Muscle of back (tissue), 3 donors: ENCODE measurements at regions not wholly inside any gene's neighbourhood (a gene's known extent, or its start where the extent isn't known, plus 50 kb on each side); places are given as distances from the start of the nearest gene placed in this dataset.

Source experiments
- DNase-seq, 3 donors: peaks; one replicate each; pipeline versions ENCODE4 v3.0.0 to v3.0.0-alpha.2; 2013

DNA sequence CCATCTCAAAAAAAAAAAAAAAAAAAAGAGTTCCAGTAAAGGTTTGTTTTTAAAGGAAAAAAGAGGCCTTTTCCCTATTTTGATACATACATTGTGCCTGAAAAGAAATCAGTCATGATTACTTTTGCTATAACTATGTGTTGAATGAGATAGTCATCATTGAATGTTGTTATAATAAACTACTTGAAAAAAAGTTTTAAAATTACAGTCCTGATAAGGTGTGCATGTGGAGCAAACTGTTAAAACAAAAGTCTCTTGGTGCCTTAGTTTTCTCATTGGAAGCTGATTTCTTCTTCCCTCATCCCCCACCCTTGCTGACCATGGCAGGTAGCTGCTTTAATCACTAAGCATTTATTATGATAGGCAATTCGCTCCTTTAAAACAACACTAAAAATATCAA is 172.3 kb upstream of the TBCA start:
- no peak for DNase-seq

DNA sequence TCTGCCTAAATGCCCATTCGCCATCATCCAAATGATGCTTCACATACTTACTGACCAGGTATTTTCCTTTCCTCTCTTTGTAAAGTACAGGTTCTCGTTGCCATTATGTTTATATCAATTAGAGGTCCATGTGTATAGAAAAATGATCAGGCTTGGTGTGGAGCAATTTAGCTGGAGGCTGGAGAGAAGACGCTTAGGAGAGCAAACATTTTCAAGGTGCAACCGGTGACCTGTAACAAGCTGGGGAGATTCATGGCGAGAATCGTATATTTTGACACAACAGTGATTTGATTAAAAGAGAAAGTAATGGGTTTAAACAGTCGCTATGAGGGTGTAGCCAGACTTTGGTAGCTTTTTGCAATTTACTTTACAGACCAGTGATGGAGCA is 170.9 kb upstream of the TBCA start:
- no peak for DNase-seq

DNA sequence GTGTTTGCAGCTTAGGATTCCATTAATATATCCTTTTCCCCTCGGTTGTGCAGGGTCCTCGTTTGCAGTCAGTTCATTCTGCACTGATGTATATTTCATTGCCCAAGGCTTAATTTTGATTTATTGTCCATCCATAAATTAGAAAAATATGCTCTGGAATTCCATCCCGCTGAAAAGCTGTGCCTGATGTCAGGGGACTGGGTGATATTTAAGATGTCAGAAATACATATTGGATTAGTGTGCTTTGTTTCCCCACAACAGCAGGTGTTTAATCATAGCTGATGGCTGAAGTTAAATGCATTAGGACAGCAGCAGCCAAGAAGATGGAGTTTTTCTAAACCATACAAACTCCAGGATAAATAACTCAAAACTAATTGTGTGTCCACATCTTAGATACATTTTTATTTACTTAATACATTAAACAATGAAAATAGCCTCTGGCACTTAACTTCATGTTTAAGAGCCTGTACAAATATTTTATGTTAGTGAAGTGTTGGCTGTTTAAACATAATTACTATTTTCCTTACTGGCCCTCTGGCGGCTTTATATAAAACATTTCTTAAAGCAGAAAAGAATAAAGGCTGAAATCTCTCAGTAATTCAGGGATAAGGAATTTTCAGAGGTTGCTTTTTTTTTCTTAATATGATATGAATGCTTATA is 170.4 kb upstream of the TBCA start:
- DNase-seq = no peak

DNA sequence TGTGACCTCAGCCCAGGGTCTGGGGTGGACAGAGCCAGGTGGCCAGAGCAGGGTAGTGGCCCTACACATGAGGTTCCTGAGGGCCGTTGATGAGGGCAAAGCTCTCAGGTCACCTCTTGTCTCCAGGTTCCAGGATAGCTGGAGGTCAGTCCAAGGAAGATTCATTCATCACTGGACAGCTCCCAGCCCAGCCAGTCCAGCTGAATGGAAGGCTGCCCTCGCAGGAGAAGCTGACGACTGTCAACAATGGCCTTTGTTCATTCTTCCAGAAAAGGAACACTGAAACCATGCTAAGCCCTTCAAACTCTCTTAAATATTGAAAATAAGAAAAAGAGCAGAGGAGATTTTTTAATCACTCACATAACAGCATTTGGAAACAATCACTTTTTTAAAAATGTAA is 169.7 kb upstream of the TBCA start:
- no peak for DNase-seq

DNA sequence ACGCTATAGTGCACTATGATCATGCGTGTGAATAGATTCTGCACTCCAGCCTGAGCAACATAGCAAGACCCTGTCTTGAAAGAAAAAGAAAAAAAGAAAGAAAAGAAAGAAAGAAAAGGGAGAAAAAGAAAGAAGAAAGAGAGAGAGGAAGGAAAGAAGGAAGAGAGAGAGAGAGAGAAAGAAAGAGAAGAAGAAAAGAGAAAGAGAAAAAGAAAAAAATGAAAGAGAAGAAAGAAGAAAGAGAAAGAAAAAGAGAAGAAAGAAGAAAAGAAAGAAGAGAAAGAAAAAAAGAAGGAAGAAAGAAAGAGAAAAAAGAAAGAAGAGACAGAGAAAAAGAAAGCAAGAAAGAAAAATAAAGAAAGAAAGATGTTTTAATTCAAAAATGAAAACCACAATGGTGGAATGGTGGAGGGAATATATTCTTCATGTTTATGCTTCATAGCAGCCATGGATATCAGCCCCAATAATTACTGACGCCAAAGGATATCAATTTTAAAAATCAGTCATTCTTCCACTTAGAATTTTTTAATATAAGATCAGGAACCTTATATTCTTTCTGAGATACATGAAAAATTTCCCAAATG is 168.7 kb upstream of the TBCA start:
- DNase-seq = no peak

DNA sequence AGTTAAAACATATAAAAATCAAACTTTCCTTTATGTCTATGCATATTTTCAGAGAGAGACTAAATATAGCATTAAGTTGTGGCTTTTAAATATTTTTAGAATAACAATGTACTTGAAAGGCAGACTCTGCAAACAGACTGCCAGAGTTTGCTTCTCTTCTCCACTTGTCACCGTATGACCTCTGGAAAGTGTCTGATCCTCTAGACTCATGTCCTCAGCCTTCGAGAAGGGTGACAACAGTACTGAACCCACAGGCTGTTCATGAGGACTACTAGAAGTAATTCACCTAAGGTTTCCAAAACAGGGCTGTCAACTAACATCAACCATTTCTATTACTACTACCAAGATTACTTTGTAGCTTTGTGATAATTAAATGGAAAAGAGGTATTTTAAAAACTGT is 167.7 kb upstream of the TBCA start:
- DNase-seq = no peak

DNA sequence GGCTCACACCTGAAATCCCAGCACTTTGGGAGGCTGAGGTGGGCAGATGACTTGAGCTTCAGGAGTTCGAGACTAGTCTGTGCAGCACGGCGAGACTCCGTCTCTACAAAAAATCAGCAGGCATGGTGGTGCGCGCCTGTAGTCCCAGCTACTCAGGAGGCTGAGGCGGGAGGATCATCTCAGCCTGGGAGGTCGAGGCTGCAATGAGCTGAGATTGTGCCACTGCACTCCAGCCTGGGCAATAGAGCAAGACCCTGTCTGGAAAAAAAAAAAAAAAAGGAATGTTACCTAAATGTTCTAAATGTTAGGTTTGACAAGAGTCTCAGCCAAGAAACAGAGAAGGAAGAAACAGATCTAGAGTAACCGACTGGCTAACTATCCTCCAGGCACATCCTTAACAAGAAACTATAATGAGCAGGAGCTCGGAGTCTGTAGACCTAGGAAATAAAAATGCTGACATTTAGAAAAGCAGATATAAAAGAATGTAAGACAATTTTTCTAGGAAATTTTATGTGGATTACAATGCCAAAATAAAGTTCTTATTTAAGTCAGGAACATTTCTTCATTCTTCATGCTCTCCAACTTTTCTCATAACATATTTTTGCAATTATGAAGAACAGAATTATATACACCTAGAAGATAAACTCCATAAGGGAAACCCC is 166.6 kb upstream of the TBCA start:
- DNase-seq = no peak

DNA sequence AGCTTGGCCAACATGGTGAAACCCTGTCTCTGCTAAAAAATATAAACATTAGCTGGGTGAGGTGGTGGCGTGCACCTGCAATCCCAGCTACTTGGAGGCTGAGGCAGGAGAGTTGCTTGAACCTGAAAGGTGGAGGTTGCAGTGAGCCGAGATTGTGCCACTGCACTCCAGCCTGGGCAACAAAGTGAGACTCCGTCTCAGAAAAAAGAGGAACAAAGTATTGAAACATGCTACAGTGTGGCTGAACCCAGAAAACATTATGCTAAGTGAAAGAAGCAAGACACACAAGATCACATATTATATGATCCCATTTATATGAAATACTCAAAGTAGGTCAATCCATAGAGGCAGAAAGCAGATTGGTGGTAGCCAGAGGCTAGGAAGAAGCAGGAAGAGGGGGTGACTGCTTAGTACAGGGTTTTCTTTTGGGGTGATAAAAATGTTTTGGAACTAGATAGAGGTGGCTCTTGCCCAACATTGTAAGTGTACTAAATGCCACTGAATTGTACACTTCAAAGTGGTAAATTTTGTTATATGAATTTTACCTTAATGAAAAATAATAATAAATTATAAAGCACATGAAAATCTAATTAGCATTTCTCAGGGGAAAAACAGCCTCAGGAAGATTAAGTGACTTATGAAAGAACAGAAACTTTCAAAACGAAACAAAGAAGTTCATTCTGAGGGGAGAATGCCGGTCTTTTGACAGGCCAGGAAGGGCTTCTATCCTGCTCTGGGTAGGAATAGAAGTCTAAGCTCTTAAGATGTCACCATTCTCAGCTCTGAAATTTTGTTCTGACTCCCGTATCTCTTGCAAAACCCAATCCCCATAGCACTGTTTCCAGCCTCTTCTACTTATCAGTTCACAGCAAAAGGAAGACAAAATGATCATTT is 161.1 kb upstream of the TBCA start:
- DNase-seq = no peak

DNA sequence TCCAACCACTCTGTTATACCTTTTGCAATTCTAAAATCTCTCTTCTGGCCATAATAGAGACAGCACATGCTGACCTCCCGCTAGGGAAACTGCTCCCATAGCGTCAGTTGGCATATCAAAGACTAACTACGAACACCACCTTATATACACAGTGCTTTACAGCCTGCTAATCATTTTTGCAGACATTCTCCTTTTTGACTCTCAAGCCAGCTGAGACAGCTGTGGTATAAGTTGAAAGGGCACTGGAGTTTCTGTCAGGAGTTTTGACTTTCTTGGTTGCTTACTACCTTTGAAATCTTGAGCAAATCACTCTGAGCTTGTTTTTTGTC is 160.2 kb upstream of the TBCA start:
- no peak for DNase-seq

DNA sequence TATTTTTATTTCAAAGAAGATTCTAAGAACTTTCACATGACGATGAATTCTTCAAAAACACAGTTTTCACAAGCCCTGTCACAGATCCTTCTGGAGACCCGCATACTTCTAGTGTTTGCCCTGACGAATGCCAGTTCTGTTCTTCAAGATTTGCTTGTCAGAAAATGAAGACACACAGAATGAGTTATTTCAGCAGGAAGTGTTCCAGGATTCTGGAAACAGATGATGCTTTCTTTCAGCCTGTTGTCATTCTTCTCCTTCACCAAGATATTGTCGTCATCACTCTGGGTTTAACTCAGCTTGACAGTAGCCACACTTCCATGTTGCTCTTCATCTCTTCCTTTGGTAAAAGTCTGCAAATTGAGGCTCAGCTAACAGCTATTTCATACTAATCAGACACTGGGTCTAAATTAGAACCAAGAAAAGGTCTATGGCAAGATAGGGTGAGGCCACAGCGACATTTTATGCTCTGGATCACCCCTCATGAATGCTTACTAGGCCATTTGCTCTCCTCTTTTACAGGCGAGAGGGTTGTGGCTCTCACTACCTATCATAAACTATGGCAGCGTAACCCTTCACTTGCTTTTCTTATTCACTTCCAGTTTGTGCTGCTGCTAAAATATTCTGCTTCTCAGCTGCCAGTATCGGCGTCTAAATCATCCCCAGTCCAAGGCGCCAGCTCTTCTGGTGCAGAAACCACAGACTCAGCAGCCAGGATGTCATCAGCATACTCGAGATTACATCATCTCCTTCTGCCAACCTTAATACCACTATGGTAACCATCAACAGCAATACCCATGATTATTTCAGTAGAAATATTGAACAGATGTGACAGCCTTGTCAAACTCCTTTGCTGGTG is 159.6 kb upstream of the TBCA start:
- no peak for DNase-seq

DNA sequence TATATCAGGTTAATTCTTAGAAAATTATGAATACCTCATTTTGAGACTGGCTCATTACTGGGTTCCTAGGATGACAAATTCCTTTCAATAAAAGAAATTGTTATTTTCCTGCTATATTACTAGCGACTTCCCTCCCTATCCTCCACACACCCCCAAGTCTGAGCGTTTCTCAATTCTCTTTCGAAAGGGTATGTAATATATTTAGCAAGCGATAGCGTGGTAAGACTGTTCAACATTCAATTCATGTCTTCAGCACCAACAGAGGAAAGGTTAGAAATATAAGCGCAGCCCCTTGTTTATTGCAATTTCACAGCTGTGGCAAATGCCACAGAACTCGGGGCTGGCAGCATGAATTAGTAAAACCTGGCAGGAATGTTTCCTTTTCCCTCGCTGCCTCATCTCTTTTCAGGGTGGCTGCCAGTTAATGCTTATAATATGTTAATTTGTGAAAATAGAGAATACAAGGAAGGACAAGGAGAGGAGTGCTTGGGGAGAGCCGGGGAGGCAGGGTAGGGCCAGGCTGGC is 152.7 kb upstream of the TBCA start:
- no peak for DNase-seq

DNA sequence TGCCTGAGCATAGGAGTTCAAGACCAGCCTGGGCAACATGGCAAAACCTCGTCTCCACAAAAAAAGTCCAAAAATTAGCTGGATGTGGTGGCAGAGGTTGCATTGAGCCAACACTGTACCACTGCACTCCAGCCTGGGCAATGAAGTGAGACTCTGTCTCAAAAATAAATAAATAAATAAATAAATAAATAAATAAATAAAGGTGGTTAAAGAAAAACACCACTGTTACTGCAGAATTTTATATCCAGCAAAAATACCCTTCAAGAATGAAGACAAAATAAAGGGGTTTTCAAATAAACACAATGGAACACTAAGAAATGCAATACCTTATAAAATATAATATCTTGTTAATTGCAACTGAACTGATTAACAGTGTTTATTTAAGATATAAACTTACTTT is 150.2 kb upstream of the TBCA start:
- DNase-seq = no peak

DNA sequence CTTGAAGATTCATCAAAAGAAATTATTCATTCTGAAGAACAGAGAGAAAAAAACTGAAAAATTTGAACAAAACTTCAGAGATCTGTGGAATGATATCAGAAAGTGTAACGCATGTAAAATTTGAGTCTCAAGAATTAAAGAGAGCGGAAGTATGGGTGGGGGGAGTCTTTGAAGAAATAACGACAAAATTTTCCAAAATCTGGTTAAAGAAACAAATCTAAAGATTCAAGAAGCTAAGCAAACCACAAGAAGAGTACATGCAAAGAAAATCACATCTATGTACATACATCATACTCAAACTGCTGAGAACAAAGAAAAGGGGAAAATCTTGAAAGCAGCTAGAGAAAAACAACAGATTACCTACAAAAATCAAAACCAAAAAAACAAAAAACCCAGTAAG is 149.4 kb upstream of the TBCA start:
- DNase-seq = no peak

DNA sequence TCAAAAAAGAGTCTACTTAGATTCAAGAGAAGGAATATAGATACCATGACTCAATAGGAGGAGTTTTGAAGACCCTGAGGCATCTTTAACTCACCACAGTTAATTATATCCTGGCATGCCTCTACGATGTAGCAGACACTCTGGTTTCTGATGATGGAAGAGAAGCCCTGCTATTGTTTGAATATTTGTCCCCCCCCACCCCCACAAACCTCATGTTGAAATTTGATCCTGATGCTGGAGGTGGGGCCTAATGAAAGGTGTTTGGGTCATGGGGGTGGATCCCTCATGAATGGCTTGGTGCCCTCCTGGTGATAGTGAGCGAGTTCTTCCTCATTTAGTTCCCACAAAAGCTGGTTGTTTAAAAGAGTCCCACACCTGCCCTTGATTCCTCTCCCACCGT is 147.9 kb upstream of the TBCA start:
- DNase-seq = no peak

DNA sequence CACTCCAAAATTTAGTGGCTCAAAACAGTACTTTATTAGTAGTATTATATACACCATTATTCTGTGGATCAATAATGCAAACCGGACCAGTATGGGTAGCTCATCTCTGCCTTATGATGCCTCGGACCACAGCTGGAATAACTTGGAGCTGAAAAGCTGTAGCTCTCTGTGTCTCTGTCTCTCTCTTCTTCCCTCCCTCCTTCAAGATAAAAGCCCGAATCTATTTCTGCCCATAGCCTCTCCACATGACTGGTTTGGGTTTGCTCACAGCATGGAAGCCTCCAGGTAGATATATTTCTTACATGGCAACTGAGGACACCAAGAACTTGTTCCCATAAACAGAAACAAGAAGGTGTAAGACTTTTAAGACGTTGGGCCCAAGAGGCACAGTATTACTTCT is 147.5 kb upstream of the TBCA start:
- DNase-seq = no peak

DNA sequence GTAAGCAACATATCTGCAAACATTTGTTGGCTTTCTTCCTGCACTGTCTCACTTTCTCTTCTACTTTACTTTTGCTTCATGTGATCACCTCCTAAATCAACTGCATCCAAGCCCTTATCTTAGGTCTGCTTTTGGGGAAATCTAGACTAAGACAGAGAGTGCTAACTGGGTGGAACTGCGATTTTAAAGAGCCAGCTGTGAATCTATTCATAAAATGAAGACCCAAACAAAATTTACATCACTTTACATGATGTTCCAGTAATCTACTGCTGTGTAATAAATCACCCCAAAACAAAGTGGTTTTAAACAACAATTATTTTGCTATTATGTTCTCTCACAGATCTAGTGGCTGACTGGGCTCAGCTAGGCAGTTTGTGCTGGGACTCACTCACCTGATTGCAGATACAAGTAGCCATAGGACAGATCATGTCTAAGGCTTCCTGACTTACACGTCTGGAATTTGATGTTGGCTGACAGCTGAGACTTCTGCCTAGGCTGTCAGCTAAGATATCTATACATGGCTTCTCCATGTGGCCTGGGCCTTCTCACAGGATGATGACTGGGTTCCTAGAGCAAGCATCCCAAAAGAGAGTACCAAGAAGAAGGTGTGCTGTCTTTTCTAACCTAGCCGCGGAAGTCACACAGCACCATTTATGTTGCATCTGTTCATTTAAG is 145.1 kb upstream of the TBCA start:
- DNase-seq = peak in 1 of 3 donors; percentile 6

DNA sequence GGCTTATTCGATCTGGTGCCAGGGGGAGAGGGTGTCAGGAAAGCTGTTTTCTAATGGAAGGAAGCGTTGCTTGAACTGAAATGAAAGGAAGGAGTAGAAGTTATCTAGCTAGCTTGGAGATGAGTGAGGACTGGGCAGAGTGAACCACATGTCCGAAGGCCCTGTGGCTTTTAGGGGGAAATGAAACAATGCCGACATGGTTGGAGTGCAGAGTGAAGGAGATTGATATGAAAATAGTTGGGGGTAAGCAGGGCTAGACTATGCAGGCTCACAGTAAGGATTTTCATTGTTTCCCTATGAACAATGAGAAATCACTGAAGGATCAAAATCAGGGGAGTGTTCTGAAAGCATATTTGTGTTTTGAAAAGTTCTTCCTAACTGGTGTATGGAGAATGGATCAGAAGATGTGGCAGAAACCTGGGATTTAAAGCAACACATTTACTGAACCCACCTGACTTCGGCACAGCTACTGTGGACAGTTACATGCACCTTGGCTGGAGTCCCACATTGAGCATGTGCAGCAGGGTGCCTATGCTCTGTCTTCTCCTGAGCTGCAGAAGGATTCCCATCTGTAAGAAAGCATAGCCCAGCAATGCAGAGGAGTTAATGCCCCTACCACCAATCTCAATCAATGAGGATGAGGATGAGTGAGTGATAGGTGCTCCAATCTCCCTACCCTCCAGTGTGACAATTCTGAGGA is 144.4 kb upstream of the TBCA start:
- no peak for DNase-seq

DNA sequence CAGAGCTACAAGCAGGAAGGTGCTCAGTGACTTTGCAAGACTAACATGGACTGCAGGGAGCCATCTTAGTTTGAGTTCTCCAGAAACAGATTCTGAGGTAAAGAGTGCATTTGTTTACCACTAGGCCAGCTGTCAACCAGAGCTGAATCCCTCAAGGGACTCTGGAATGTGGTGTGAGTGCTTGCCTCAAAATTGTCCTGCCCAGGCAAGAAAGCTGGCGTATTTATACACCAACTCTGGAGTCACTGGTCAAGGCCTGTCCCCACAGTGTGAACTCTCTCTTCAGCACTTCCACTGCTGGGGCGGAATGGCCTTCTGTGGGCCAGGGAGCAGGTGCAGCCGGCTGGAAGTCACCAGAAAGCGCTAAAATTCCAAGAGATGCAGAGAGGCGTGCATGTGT is 139.2 kb upstream of the TBCA start:
- DNase-seq = no peak

DNA sequence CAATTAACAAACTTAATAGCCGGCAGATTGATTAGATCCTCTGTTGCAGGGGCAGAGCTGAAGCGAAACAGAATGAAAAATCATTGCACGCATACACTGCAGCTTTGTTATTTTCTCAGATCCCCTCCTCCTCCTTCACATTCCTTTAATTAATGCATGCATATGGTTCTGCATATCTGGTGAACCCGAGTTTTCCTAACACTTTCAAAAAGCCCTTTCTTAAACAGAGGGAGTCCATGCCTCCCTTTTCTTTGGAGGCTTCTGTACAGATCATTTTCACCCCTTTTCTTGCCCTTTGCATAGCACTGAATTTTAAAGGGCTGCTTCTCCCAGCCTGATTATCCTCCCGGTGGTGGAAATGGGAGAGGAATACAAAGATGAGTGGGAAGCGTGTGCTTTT is 136.6 kb upstream of the TBCA start:
- DNase-seq = no peak

DNA sequence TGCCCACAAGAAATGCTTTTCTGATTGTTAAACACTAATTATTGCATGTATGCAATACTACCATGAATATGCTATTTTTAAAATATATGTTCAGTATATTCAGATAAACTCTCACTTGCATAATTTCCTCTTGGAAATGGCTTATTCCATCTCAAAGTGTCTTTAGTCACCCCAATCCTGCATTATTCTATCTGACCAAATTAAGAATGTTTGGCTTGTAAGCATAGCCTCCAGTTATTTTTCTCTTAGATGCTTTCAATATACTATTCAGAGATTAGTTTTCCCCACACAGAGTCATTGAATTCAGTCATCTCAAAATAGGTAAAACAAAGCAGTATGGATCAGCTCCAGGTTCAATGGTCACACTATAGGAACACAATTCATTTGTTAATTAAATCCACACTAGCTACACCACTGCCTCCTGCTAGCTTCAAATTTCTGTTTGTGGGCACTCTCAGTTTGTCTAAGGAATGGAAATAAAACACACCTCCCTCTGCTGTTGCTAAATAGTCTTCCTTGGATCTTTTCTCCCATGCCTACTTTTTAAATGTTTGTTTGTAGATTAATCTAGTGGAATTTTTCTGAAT is 134.6 kb upstream of the TBCA start:
- no peak for DNase-seq
